ENCODE measurements at regions not wholly inside any gene's neighbourhood (a gene's known extent, or its start where the extent isn't known, plus 50 kb on each side); places are given as distances from the start of the nearest gene placed in this dataset.

GRCh38 chr12:45124485-45125155 lies 73.7 kb upstream of the DBX2 start:
- TF ChIP-seq POLR2AphosphoS5 (IDR thresholded peaks at IDR 0.05; ENCODE audit: low read depth, low read length) (no peak), SPI1 (IDR thresholded peaks at IDR 0.05; ENCODE audit: low read depth, low read length) (no peak), POU2F2 (IDR thresholded peaks at IDR 0.05; ENCODE audit: low read depth, low read length) (no peak)
